ENCODE measurements at regions not wholly inside any gene's neighbourhood (a gene's known extent, or its start where the extent isn't known, plus 50 kb on each side); places are given as distances from the start of the nearest gene placed in this dataset.

GRCh38 chr10:47140761-47141348, 159.1 kb upstream of the GDF10 start:
- no peak for DNase-seq (ENCODE audit: extremely low read depth in 1 of 2, low read depth in 1 of 2)

GRCh38 chr10:47141349-47141748, 158.6 kb upstream of the GDF10 start:
- DNase-seq (ENCODE audit: extremely low read depth in 1 of 2, low read depth in 1 of 2), result no peak

- no peak for DNase-seq (ENCODE audit: extremely low read depth in 1 of 2, low read depth in 1 of 2)
Observed at GRCh38 chr10:47143072-47143471, 156.9 kb upstream of the GDF10 start.

GRCh38 chr10:47143473-47143872, 156.5 kb upstream of the GDF10 start:
- DNase-seq (ENCODE audit: extremely low read depth in 1 of 2, low read depth in 1 of 2), result no peak

- no peak for DNase-seq (ENCODE audit: extremely low read depth in 1 of 2, low read depth in 1 of 2)
Observed at GRCh38 chr10:47144525-47144924, 155.5 kb upstream of the GDF10 start.

GRCh38 chr10:47145290-47145934, 154.6 kb upstream of the GDF10 start:
- peak; percentile 16 to 20 for DNase-seq (ENCODE audit: extremely low read depth in 1 of 2, low read depth in 1 of 2)

GRCh38 chr10:47146572-47146971, 153.4 kb upstream of the GDF10 start:
- no peak for DNase-seq (ENCODE audit: extremely low read depth in 1 of 2, low read depth in 1 of 2)

- DNase-seq (ENCODE audit: extremely low read depth in 1 of 2, low read depth in 1 of 2), result no peak
Observed at GRCh38 chr10:47147186-47147585, 152.8 kb upstream of the GDF10 start.

GRCh38 chr10:47150581-47150980, 149.4 kb upstream of the GDF10 start:
- DNase-seq (ENCODE audit: extremely low read depth in 1 of 2, low read depth in 1 of 2), result no peak

- DNase-seq (ENCODE audit: extremely low read depth in 1 of 2, low read depth in 1 of 2), result no peak
Observed at GRCh38 chr10:47151920-47152319, 148.1 kb upstream of the GDF10 start.

GRCh38 chr10:47152861-47153349, 147.1 kb upstream of the GDF10 start:
- DNase-seq (ENCODE audit: extremely low read depth in 1 of 2, low read depth in 1 of 2), result no peak

GRCh38 chr10:47154762-47155161, 145.2 kb upstream of the GDF10 start:
- no peak for DNase-seq (ENCODE audit: extremely low read depth in 1 of 2, low read depth in 1 of 2)

- DNase-seq (ENCODE audit: extremely low read depth in 1 of 2, low read depth in 1 of 2), result no peak
Observed at GRCh38 chr10:47156873-47157272, 143.1 kb upstream of the GDF10 start.

- DNase-seq (ENCODE audit: extremely low read depth in 1 of 2, low read depth in 1 of 2), result no peak
Observed at GRCh38 chr10:47158116-47159071, 141.6 kb upstream of the GDF10 start.

- no peak for DNase-seq (ENCODE audit: extremely low read depth in 1 of 2, low read depth in 1 of 2)
Observed at GRCh38 chr10:47159361-47160260, 140.4 kb upstream of the GDF10 start.

GRCh38 chr10:47160261-47160908, 139.6 kb upstream of the GDF10 start:
- no peak for DNase-seq (ENCODE audit: extremely low read depth in 1 of 2, low read depth in 1 of 2)

- no peak for DNase-seq (ENCODE audit: extremely low read depth in 1 of 2, low read depth in 1 of 2)
Observed at GRCh38 chr10:47160967-47161366, 139.0 kb upstream of the GDF10 start.

- DNase-seq (ENCODE audit: extremely low read depth in 1 of 2, low read depth in 1 of 2), result no peak
Observed at GRCh38 chr10:47161465-47161864, 138.5 kb upstream of the GDF10 start.

GRCh38 chr10:47164126-47164799, 135.7 kb upstream of the GDF10 start:
- no peak for DNase-seq (ENCODE audit: extremely low read depth in 1 of 2, low read depth in 1 of 2)

- no peak for DNase-seq (ENCODE audit: extremely low read depth in 1 of 2, low read depth in 1 of 2)
Observed at GRCh38 chr10:47164800-47165128, 135.2 kb upstream of the GDF10 start.

Data from stimulated activated CD8-positive, alpha-beta memory T cell treated with anti-CD3 and anti-CD28 coated beads, Interleukin-7, amount 100 ng/mL, for 48 hours (primary cell).